GM18867 (cell line): ENCODE measurements at regions not wholly inside any gene's neighbourhood (a gene's known extent, or its start where the extent isn't known, plus 50 kb on each side); places are given as distances from the start of the nearest gene placed in this dataset.
A peak's percentile ranks its signal among the peaks of the same experiment; 100 is the strongest.

Experiments used
- ATAC-seq: cut with Tn5 transposase; IDR thresholded peaks from one replicate; pipeline ENCODE4 v1.9.1; 2021; ENCODE audit warnings: mild to moderate bottlenecking, moderate library complexity; ENCODE audit not compliant: unreplicated experiment

GRCh38 chr5:169356811-169357210, 55.9 kb upstream of the SLIT3 start:
- no peak for ATAC-seq

GRCh38 chr5:169356181-169356580, 55.2 kb upstream of the SLIT3 start:
- ATAC-seq = no peak

- ATAC-seq = no peak
Measured at GRCh38 chr5:169354921-169355320, 54.0 kb upstream of the SLIT3 start.

GRCh38 chr5:169354263-169354662, 53.3 kb upstream of the SLIT3 start:
- no peak for ATAC-seq

DNA sequence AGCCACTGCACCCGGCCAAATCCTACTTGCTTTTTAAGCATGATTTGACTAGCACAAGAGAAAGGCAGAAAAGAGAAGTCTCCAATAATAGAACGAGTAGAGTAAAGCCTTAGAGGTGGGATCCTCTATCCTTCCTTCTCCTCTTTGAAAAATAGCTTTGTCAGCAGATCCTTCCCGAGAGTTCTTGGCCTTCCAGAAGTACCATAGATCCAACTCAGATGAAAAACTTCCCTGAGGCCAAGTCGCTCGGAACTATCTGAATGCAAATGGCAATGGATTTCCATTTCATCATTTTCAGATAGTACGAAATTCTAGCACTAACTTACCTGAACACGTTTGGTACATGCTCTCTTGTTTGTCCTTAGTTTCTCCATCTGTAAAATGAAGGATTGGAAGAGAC, 52.0 kb upstream of the SLIT3 start:
- ATAC-seq = no peak

DNA sequence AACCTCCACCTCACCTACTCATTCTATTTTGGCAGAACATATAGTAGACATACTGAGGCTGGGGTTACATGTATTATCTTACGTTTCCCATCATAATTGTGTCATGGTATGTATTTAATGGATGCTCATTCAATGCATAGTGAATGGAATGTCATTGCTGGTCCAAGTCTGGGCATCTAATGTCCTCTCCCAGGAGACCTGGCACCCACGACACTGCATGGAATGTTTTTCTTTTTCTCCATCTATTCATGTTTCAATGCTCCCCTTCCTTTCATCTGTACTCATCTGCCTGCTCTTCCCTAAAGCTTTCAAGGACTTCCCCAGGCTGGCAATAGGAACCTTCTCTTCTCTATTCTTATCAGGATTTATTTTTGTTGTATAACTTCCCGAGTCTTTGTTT, 50.8 kb upstream of the SLIT3 start:
- ATAC-seq = no peak

GRCh38 chr5:169350759-169351240, 49.9 kb upstream of the SLIT3 start:
- ATAC-seq = peak; percentile 47
